Kidney capillary endothelial cell (primary cell): ENCODE measurements at regions not wholly inside any gene's neighbourhood (a gene's known extent, or its start where the extent isn't known, plus 50 kb on each side); places are given as distances from the start of the nearest gene placed in this dataset.
"Not testable (repeated sequence)": the region's sequence is repeated elsewhere in the genome, so short reads cannot be mapped to it uniquely, and the experiment has no call there.

Experiments used
- DNase-seq: peaks from one replicate; pipeline ENCODE4 v3.0.0-alpha.2; 2018; ENCODE audit warnings: low spot score

DNA sequence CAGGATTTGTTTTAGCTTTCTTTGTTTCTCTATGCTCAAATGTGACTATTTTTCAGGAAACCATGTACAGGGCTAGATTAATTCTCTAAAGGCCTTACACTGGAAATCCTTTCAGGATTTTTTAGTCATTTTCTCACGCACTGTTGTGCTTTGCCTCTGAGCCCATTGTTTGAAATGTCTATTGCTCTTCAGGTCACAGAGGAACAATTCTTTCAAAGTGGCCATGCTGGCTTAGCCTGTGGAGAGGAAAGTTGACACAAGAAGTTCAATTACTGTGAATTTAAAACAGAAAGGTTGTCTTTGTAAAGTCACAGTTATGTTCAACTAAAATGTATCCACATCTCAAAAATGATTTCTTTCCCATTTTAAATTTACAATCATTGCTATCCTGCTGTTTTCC lies 1071.7 kb upstream of the POT1 start:
- DNase-seq = no peak

DNA sequence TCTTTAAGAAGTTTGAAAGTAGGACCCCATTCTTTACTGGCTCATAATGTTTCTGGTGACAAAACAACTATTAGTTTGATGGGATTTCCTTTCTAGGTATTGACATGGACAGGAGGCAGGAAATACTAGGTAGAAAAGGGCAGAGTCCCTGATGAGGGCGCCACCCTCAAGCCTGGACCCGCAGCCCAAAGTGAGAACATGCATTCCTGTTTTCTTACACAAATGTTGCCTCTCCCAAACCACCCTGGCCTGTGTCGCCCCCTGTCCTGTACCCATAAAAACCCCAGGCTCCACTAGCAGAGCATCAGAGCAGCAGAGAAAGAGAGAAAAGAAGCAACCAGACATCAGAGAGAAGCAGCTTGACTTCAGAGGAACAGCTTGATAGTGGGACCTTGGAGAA lies 1055.2 kb upstream of the POT1 start:
- no peak for DNase-seq

DNA sequence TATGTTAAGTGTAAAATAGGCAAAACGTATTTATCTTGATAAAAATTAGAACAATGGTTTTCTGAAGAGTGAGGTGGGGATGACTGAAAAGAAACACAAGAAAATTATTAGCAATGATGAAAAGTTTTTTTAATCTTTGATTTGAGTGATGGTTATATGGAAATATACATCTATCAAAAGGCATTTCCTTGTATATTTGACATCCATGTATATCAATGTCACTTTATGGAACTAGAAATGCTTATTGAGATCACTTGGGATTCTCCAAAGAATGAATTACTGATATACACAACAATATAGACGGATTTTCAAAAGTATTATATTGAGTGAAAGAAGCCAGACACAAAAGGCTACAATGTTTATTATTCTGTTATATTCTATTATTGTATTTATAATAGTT lies 1042.0 kb upstream of the POT1 start:
- DNase-seq = no peak

DNA sequence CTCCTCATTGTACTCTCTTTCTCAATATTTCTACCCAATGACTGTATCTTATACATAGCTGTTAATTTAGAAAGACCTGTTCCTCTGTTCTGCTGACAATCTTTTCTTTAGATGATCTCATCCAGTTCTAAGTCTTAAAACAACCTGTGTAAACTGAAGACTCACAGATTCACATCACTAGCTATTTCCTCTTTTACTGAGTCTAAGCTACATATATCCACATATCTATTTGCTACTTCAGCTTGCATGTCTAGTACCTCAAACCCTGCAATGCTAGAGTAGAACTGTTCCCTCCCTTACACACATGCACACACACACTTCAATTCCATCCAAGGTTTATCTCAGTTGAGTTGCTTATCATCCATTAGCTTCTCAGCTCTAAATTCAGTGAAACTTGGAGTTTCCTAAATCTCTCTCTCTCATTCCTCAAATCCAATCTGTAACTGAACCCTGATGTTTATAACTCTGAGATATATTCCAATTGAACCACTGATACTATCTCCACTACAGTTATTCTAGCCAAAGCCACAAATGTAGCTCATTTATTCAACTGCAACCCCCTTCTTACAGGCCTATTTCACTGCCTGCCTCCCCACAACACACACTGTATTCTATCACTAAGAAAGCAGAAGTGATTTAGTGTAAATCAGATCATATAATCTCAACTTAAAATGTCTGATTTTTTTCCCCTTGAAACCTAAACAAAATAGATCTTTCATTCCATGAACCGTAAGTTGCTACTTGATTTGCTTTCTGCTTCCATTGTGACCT lies 1036.8 kb upstream of the POT1 start:
- DNase-seq = no peak

DNA sequence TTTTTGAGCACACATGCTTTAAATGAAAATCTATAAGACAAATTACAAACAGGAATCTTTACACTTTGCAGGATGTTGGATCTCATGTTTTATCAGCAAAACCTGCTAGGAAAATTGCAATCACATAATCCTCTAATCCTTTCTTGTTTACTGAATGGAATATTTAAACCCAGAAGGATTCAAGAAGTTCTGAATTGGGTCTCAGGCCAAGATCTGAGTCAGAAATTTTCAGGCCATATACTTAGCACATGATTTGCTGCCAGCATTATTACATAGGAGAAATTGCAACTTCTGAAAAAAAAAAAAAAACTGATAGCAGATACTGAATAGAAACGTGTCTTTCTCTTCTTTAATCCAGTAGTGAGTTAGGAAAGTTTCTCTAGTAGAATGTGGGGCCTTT lies 1005.3 kb upstream of the POT1 start:
- no peak for DNase-seq

DNA sequence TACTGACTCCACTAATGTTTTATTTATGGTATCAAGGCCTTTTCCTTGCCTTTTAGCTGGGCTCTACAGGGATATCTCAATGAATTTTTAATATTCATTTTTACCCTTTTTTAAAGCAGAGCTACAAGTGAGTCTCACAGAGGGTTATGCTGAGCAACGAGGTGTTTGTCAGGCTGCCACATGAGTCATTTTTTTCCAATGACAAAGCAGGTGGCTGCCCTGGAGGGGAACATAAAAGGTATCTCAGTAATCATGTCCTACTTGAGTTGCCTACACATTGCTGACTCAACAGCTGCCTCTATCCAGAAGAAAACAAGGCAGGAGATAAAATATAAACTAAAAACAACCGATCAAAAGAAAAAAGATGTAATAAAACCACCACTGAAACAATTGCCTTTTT lies 1004.9 kb upstream of the POT1 start:
- no peak for DNase-seq

DNA sequence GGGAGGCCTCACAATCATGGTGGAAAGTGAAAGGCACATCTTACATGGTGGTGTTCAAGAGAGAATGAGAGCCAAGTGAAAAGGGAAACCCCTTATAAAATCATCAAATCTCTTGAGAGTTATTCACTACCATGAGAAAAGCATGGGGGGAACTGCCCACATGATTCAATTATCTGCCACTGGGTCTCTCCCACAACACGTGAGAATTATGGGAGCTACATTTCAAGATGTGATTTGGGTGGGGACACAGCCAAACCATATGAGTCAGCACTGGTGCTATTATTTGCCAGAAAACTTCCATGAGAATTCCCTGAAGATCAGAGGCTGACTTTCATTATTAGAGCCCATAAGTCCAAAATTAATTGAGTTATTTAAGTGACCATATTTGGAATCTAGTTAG lies 1001.2 kb upstream of the POT1 start:
- DNase-seq = no peak

DNA sequence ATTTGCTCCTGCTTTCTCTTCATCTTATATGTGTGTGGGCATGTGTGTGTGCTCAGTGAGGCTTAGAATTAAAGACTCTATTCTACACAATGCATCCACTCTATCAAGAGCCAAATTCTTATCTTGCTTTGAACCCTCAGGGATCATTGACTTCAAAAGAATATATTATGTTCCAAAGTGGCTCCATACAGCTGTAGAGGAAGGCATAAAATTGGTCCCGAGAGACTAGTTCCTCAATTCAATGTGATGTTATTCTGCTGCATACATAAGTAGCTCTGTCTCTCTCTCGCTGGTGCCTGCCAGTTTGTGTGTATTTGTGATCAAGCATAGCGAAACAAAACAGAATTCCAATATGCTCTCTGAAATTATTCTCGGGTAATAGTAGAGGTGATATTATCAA lies 997.9 kb upstream of the POT1 start:
- no peak for DNase-seq

DNA sequence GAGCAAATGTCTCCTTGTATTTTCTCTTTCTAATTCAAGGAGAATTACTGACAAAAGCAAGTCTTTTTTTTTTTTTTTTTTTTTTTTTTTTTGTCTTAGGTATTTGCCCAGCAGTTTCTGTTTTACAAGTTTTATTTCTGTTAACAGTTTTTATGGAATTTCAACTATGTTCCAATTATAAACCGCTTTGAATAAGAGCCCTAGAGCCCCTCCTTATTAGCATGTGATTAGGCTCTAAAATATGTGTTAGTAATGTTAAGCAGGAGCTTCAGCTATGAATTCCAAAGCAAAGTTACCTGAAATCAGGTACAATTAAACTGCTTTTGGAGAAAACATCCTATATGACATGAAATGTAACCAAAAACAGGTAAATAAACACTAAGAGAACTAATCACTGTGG lies 997.0 kb upstream of the POT1 start:
- DNase-seq = no peak

DNA sequence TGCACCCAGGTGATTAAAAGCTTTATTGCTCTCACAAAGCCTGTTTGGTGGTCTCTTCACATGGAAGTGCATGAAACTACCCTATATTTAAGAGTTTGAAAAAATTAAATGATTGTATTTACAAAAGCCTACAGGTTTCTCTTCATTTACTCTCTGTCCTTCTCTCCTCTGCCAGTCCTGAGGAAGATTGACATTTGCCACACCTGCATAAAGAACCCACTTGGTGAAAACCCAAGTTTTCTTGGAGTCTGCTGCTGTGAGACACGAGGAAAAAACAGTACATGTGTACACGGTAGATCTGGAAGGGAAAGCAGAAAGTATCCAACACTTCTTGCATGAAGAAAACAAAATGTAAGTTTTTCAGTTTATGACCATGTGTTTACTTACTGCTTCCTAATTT lies 994.4 kb upstream of the POT1 start:
- no peak for DNase-seq

DNA sequence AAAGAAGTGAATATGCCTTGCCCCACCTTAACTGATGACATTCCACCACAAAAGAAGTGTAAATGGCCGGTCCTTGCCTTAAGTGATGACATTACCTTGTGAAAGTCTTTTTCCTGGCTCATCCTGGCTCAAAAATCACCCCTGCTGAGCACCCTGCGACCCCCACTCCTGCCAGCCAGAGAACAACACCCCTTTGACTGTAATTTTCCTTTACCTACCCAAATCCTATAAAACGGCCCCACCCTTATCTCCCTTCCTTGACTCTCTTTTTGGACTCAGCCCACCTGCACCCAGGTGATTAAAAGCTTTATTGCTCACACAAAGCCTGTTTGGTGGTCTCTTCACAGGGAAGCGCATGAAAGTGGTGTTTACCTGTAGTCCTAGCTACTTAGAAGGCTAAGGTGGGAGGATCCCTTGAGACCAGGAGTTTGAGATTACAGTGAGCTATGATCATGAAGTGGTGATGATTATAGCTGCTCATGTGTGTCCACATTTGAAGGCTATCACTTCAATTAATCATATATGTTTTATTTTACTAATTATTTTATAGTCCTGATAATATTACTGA lies 985.8 kb upstream of the POT1 start:
- DNase-seq = not testable (repeated sequence)

DNA sequence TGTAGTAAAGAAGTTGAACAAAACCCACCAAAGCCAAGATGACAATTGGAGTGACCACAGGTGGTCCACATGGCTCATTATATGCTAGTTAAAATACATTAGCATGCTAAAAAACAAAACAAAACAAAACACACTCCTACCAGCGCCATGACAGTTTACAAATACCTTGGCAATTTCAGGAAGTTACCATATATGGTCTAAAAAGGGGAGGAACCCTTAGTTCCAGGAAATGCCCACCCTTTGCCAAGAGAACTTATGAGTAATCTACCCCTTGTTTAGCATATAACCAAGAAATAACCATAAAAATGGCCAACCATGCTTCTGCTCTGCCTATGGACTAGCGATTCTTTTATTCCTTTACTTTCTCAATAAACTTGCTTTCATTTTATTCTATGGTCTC lies 979.1 kb upstream of the POT1 start:
- no peak for DNase-seq

DNA sequence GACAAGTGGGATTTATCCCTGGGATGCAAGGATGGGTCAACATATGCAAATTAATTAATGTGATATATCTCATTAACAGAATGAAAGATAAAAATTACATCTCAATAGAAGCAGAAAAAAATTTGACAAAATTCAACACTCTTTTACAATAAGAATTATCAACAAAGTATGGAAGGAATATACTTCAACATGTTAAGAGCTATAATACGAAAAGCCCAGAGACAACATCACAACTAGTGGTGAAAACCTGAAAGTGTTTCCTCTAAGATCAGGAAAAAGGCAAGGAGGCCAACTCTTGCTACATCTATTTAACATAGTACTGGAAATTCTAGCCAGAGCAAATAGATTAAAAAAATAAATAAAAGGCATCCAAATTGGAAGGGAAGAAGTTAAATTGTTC lies 970.0 kb upstream of the POT1 start:
- no peak for DNase-seq

DNA sequence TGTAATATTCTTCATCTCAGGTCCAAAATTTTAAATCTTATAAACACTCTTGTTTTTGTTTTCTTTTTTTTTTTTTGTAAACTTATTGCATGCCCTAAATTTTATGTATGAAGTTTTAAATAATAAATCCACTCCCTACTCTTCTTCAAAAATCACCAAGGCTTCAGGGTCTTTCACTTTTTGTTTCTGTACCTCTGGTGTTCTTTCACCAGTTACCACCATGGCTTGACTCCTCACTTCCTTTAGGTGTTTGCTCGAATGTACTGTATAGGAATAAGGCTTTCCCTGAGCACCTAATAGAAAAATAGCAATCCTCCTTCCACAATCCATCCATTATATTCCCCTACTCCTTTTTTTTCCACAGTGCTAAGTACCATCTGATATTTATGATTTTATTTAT lies 962.8 kb upstream of the POT1 start:
- DNase-seq = no peak

DNA sequence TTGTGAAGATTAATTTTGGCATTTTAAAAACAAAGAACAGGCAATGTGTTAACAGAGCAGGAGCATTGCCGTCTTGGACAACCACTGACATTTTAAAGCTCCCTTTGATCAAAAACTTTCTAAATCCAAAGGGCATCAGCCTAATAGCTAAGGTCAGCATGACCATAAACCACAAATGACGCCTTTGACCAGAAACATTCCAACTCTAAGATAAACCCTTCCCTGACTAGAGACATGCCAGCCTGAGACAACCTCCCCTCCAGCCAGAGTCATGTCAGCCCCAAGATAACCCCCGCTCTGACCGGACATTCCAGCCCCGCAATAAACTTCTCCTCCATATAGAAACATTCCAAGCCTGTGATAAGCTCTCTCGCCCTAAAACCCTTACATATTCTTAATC lies 949.4 kb upstream of the POT1 start:
- no peak for DNase-seq

DNA sequence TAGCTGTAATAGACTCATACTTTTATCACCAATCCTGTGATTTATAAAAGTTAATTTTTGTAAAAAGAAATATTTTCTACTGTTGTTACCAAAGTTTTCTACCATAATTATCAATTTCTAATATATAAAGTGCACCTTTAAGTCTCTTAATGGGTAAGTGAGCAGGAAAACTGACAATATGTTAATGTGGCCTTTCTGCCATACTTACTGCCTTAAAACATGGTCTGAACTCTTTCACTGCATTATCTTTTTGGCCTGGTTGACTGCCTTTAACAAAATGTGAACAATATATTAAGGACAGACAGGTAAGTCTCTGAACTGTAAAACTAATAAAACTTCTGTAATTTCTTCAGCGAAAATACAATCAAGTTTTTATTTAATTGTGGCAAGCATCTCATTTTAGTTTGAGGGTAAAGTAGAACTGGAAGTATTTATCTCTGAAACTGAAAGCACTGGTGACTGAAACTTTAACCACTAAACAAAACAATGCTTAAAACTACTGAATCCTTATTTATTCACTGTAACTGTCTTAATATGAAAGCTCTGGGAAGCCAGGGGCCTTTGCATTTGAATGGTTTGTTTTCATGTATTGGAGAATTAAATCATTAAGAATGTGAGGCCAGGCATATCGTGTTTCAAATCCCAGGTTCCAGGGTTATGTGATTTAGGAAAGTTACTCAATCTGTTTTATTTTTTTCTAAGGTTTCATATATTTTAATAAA lies 948.8 kb upstream of the POT1 start:
- no peak for DNase-seq

DNA sequence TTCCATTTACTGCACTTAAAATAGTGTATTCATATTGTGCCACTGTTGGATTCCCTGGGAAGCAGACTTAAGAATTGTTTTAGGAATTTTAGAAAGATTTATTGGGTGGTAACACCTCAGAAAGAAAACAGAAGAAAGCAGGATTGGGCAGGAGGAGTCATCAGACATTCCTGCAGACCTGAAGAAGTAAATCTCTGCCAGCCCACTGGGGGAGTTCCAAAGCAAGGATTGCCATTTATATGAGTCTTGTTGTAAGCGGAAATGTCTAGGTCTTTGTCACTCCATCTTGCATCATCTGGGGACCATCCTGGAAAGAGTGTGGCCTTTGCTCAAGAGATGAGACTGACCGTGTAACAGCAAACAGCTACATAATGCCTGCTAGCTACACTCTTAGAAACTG lies 947.6 kb upstream of the POT1 start:
- DNase-seq = no peak

DNA sequence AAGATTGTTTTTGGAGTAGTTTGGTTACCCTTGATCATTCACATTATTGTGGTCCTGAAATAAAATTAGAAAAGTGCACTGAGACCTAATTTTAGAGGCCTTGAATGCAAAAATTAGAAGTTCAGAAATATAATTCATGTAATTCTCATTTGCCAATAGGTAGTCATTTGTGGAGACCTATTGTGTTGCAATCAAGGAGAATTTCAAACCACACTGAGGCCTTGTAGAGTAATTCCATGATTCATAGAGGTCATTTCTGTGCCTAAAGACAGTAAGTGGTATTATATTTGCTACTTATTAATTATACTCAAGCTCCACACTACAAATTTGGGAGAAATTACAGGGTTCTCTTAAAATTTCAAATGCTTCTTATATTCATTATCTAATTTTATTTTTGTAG lies 946.8 kb upstream of the POT1 start:
- DNase-seq = no peak

DNA sequence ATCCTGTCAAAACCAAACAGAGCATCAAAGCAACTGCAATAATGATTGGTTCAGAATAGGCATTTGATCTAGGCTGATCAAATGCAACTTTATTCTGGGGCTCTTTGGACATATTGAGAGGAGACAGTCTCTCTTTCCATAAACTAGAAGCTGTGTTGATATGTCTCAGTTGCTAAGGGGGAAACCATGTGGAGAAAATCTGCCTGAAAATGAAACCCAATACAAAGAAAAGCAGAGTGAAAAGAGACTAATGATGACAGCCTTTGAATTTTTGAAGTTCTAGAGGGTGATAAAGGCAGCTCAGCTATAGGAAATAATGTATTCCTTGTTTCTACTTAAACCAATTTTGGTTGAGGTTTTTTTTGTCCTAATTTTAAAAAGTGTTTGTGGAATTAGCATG lies 941.8 kb upstream of the POT1 start:
- DNase-seq = no peak

DNA sequence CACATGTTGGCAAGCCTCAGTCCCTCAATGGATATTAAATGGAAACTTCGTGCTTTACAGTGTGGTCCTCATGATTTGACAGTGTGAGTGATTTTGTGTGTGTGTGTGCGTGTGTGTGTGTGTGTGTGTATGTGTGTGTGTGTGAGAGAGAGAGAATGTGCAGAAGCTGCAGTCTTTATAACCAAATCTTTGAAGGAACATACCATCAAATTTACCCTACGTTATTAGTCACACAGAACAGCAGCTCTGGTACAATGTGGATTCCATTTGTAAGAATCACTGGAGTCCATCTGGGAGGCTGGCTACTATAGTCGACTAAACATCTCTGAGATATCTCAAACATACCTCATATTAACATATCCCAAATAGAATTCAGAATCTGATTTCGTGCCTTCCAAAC lies 928.0 kb upstream of the POT1 start:
- DNase-seq = no peak

DNA sequence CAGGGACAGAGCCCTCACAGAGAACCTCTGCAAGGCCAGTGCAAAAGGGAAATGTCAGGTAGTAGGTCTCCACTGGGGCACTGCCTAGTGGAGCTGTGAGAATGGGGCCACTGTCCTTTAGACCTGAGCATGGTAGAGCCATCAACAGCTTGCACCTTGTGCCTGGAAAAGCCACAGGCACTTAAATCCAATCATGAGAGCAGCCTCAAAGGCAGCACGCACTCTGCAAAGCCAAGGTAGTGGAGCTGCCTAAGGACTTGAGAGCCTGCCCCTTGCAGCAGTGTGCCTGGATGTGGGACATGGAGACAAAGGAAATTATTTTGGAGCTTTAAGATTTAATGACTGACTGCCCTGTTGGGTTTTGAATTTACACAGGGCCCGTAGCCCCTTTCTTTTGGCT lies 918.5 kb upstream of the POT1 start:
- no peak for DNase-seq

DNA sequence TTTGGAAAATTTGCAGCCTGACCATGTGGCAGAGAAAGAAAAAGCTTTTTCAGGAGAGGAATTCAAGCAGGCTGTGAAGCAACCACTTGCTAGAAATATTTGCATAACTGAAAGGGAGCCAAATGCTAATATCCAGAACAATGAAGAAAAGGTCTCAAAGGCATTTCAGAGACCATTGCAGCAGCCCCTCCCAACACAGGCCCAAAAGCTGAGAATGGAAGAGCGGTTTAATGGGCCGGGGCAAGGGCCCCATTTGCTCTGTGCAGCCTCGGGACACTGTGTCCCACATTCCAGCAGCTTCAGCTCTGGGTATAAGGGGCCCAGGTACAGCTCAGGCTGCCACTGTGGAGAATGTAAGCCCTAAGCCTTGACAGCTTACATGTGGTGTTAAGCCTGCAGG lies 918.1 kb upstream of the POT1 start:
- no peak for DNase-seq

DNA sequence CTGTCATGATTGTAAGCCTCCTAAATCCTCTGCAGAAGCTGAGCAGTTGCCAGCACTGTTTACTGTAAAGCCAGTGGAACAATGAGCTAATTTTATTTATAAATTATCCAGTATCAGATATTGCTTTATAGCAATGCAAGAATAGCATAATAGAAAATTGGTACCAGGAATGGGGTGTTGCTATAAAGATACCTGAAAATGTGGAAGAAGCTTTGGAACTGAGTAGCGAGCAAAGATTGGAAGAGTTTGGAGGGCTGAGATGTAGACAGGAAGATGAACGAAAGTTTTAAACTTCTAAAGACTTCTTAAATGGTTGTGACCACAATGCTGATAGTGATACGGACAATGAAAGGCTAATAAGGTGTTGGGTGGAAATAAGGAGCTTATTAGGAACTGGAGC lies 917.4 kb upstream of the POT1 start:
- no peak for DNase-seq

DNA sequence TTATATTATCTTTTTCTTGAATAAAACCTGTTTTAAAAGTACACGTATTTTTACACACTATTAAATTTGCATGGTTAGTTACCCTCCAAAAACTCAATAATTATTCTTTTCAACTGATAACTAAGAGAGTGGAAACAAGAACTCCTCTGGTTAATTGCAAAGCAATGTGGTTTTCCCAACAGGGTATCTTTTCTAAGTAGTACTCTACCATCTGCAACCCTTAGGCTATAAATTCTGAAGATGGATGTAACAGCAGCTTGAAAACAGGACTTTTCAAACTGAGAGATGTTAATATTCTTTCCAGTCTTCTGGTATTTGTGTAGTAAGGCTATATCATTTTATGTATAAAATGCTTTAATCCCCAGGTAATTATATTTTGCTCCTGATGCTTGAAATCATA lies 916.1 kb upstream of the POT1 start:
- DNase-seq = no peak
